ENCODE measurements at regions not wholly inside any gene's neighbourhood (a gene's known extent, or its start where the extent isn't known, plus 50 kb on each side); places are given as distances from the start of the nearest gene placed in this dataset.
"Not testable (repeated sequence)": the region's sequence is repeated elsewhere in the genome, so short reads cannot be mapped to it uniquely, and the experiment has no call there.

- Mint-ChIP-seq H3K27me3 (ENCODE audit: unreplicated experiment) (no peaks in the 10 kb centered on the region), H3K4me3 (ENCODE audit: unreplicated experiment) (no peak overlapping the region), H3K4me1 (ENCODE audit: low read depth, unreplicated experiment) (no peaks in the 10 kb centered on the region), H3K9me3 (ENCODE audit: unreplicated experiment) (peaks cover 3% of the 10 kb centered on the region), H3K36me3 (ENCODE audit: unreplicated experiment) (no peaks in the 10 kb centered on the region), H3K27ac (ENCODE audit: unreplicated experiment) (no peak overlapping the region)
- no peak for TF ChIP-seq CTCF (IDR thresholded peaks at IDR 0.05; ENCODE audit: partially characterized antibody, unreplicated experiment)
- no peak for DNase-seq
These were observed 284.6 kb upstream of the KCND2 start for GRCh38 chr7:119988401-119988800.

GRCh38 chr7:119994928-119995327 is 278.0 kb upstream of the KCND2 start:
- Mint-ChIP-seq H3K9me3 (ENCODE audit: unreplicated experiment) (peaks cover 3% of the 10 kb centered on the region), H3K27ac (ENCODE audit: unreplicated experiment) (no peak overlapping the region), H3K36me3 (ENCODE audit: unreplicated experiment) (no peaks in the 10 kb centered on the region), H3K4me3 (ENCODE audit: unreplicated experiment) (no peak overlapping the region), H3K4me1 (ENCODE audit: low read depth, unreplicated experiment) (no peaks in the 10 kb centered on the region), H3K27me3 (ENCODE audit: unreplicated experiment) (no peaks in the 10 kb centered on the region)
- no peak for TF ChIP-seq CTCF (IDR thresholded peaks at IDR 0.05; ENCODE audit: partially characterized antibody, unreplicated experiment)
- DNase-seq = no peak

- TF ChIP-seq CTCF (IDR thresholded peaks at IDR 0.05; ENCODE audit: partially characterized antibody, unreplicated experiment) = no peak
- Mint-ChIP-seq H3K9me3 (ENCODE audit: unreplicated experiment) (peaks cover 3% of the 10 kb centered on the region), H3K4me3 (ENCODE audit: unreplicated experiment) (no peak overlapping the region), H3K27me3 (ENCODE audit: unreplicated experiment) (no peaks in the 10 kb centered on the region), H3K27ac (ENCODE audit: unreplicated experiment) (no peak overlapping the region), H3K36me3 (ENCODE audit: unreplicated experiment) (no peaks in the 10 kb centered on the region), H3K4me1 (ENCODE audit: low read depth, unreplicated experiment) (no peaks in the 10 kb centered on the region)
- no peak for DNase-seq
These were observed 276.3 kb upstream of the KCND2 start for GRCh38 chr7:119996634-119997033.

- H3K27me3 Mint-ChIP-seq (ENCODE audit: unreplicated experiment) = no peaks in the 10 kb centered on the region
- no peak overlapping the region for H3K27ac Mint-ChIP-seq (ENCODE audit: unreplicated experiment)
- no peak for DNase-seq
- TF ChIP-seq CTCF (IDR thresholded peaks at IDR 0.05; ENCODE audit: partially characterized antibody, unreplicated experiment) = no peak
- H3K4me3 Mint-ChIP-seq (ENCODE audit: unreplicated experiment) = no peak overlapping the region
- H3K36me3 Mint-ChIP-seq (ENCODE audit: unreplicated experiment) = no peaks in the 10 kb centered on the region
- no peaks in the 10 kb centered on the region for H3K4me1 Mint-ChIP-seq (ENCODE audit: low read depth, unreplicated experiment)
- no peaks in the 10 kb centered on the region for H3K9me3 Mint-ChIP-seq (ENCODE audit: unreplicated experiment)
These were observed 273.1 kb upstream of the KCND2 start for GRCh38 chr7:119999738-120000475.

GRCh38 chr7:120005720-120006119 is 267.3 kb upstream of the KCND2 start:
- H3K36me3 Mint-ChIP-seq (ENCODE audit: unreplicated experiment) = no peaks in the 10 kb centered on the region
- H3K4me3 Mint-ChIP-seq (ENCODE audit: unreplicated experiment) = no peak overlapping the region
- no peaks in the 10 kb centered on the region for H3K4me1 Mint-ChIP-seq (ENCODE audit: low read depth, unreplicated experiment)
- H3K9me3 Mint-ChIP-seq (ENCODE audit: unreplicated experiment) = no peaks in the 10 kb centered on the region
- H3K27me3 Mint-ChIP-seq (ENCODE audit: unreplicated experiment) = no peaks in the 10 kb centered on the region
- TF ChIP-seq CTCF (IDR thresholded peaks at IDR 0.05; ENCODE audit: partially characterized antibody, unreplicated experiment) = no peak
- no peak overlapping the region for H3K27ac Mint-ChIP-seq (ENCODE audit: unreplicated experiment)
- no peak for DNase-seq

GRCh38 chr7:120014301-120014700 is 258.7 kb upstream of the KCND2 start:
- not testable (repeated sequence) for DNase-seq

More at GRCh38 chr7:120014301-120014700, 258.7 kb upstream of the KCND2 start:
- not testable (repeated sequence) for H3K4me3 Mint-ChIP-seq (ENCODE audit: unreplicated experiment); H3K4me1 Mint-ChIP-seq (ENCODE audit: low read depth, unreplicated experiment); H3K36me3 Mint-ChIP-seq (ENCODE audit: unreplicated experiment); H3K9me3 Mint-ChIP-seq (ENCODE audit: unreplicated experiment); H3K27me3 Mint-ChIP-seq (ENCODE audit: unreplicated experiment); H3K27ac Mint-ChIP-seq (ENCODE audit: unreplicated experiment)

Measured in glutamatergic neuron (in vitro differentiated cells).